Activated CD8-positive, alpha-beta memory T cell treated with anti-CD3 and anti-CD28 coated beads, Interleukin-2, amount 10 ng/mL, durations not matched to agents 7 days and 5 days (primary cell): ENCODE measurements at regions not wholly inside any gene's neighbourhood (a gene's known extent, or its start where the extent isn't known, plus 50 kb on each side); places are given as distances from the start of the nearest gene placed in this dataset.

Source experiments
- ATAC-seq: fragments of 150-1000 bp; cut with Tn5 transposase; one replicate; pipeline ENCODE4 v1.10.0; 2021; ENCODE audit warnings: moderate library complexity
- CTCF ChIA-PET: fragments of 350-600 bp; sonication (Branson Sonifier 250); formaldehyde crosslinking; loops from one replicate; lab custom pipeline; 2021; ENCODE audit warnings: antibody characterized with exemption; lab: Charles Lee
- DNase-seq: peaks from one replicate; pipeline ENCODE4 v3.0.0-alpha.2; 2020
- H3K27ac Mint-ChIP-seq: one replicate; pipeline ENCODE4 v1.8.0; 2021; ENCODE audit warnings: mild to moderate bottlenecking, mixed read lengths
- H3K27me3 Mint-ChIP-seq: one replicate; pipeline ENCODE4 v1.8.0; 2021; ENCODE audit warnings: mixed read lengths
- H3K36me3 Mint-ChIP-seq: one replicate; pipeline ENCODE4 v1.8.0; 2021; ENCODE audit warnings: mild to moderate bottlenecking, mixed read lengths
- H3K4me1 Mint-ChIP-seq: one replicate; pipeline ENCODE4 v1.8.0; 2021; ENCODE audit warnings: mixed read lengths
- H3K4me3 Mint-ChIP-seq: one replicate; pipeline ENCODE4 v1.8.0; 2021; ENCODE audit warnings: mild to moderate bottlenecking, moderate library complexity, mixed read lengths
- H3K9me3 Mint-ChIP-seq: one replicate; pipeline ENCODE4 v1.8.0; 2022; ENCODE audit warnings: low read depth, mixed read lengths

DNA sequence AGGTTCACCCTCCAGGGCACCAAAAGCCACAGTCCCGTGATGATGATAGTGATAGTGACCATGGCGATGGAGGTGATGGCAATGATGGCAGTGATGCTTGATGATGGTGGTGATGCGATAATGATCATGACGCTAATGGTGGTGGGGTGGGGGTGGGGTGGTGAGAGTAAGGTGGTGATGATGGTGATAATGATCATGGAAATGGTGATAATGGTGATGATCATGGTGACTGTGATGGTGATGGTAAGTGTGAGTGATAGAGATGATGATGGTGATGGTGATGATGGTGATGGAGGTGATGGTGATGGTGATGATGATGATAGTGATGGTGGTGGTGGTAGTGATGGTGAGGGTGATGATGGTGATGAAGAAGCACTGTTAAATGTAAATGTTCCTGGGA lies 96.9 kb downstream of the SYNE3 start:
- H3K27me3 Mint-ChIP-seq = no peaks in the 10 kb centered on the region
- H3K4me3 Mint-ChIP-seq = no peak overlapping the region
- H3K9me3 Mint-ChIP-seq = peaks cover 8% of the 10 kb centered on the region
- CTCF ChIA-PET = no interaction called here
- DNase-seq (no peak), ATAC-seq (no peak)
- H3K27ac Mint-ChIP-seq = no peak overlapping the region
- peaks cover 54% of the 10 kb centered on the region for H3K36me3 Mint-ChIP-seq
- no peaks in the 10 kb centered on the region for H3K4me1 Mint-ChIP-seq

DNA sequence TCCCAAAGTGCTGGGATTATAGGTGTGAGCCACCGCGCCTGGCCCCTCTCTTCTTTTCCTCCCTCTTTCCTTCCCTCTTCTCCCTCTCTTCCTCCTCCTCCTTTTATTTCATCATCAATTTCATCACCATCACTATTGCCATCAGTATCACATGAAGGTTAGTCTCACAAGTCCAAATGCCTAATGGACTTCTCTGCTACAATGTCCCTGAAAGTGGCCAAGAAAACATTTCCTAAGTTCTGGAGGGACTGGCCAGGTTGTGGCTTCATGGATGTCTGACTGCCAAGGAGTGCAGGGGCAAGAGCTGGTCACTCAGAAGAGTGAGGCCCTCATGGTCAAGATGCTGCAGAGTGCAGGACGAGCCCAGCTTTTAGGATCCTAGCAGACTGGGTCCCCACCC lies 97.6 kb downstream of the SYNE3 start:
- H3K27ac Mint-ChIP-seq = no peak overlapping the region
- DNase-seq (no peak), ATAC-seq (no peak)
- H3K36me3 Mint-ChIP-seq = peaks cover 52% of the 10 kb centered on the region
- H3K27me3 Mint-ChIP-seq = no peaks in the 10 kb centered on the region
- no peak overlapping the region for H3K4me3 Mint-ChIP-seq
- H3K4me1 Mint-ChIP-seq = no peaks in the 10 kb centered on the region
- peaks cover 8% of the 10 kb centered on the region for H3K9me3 Mint-ChIP-seq
- CTCF ChIA-PET = no interaction called here

DNA sequence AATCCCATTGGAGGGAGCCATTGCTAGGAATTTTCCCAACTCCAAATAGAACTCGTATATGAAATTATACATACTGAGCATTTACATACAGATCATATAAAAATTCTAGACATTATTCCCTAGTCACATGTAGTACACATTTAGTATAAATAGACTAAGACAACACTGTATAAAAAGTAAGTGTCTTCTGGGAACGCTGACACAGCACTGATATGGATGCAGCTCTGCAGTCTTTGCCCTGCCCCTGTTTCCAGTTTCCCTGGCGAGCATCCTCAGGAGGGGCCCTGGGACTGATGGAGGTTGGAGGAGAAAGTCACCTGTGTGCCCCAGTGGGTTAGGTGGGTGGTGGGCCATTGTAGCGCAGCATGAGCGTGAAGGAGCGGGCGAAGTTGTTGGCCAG lies 97.8 kb upstream of the CLMN start:
- no peak overlapping the region for H3K4me3 Mint-ChIP-seq

DNA sequence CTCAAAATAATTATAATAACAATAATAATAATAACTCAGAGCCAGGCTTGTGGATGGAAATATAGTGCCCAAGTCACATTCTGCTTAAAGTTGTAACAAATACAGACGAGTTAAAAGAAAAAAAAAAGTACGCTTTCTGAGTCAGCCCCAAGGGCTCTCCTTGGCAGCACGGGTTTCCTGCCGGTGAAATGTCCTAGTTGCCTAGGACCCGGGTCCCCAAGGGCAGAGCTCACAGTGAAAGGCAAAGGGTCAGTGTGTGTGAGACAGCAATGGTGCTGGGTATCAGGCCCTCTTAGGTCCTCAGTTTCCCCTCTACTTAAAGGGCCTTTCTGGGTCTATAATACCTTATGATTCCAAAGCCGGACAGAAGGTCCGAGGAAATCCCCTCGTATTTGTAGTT lies 96.3 kb upstream of the CLMN start:
- CTCF ChIA-PET = no interaction called here
- Mint-ChIP-seq H3K9me3 (peaks cover 2% of the 10 kb centered on the region), H3K27me3 (no peaks in the 10 kb centered on the region), H3K4me3 (no peak overlapping the region), H3K36me3 (peaks cover 44% of the 10 kb centered on the region), H3K4me1 (no peaks in the 10 kb centered on the region), H3K27ac (no peak overlapping the region)
- ATAC-seq (no peak), DNase-seq (no peak)

More for the DNA sequence above, 97.8 kb upstream of the CLMN start:
- no peaks in the 10 kb centered on the region for H3K4me1 Mint-ChIP-seq
- CTCF ChIA-PET = no interaction called here
- ATAC-seq = no peak
- peaks cover 8% of the 10 kb centered on the region for H3K9me3 Mint-ChIP-seq
- no peak for DNase-seq
- no peak overlapping the region for H3K27ac Mint-ChIP-seq
- H3K27me3 Mint-ChIP-seq = no peaks in the 10 kb centered on the region
- peaks cover 55% of the 10 kb centered on the region for H3K36me3 Mint-ChIP-seq

DNA sequence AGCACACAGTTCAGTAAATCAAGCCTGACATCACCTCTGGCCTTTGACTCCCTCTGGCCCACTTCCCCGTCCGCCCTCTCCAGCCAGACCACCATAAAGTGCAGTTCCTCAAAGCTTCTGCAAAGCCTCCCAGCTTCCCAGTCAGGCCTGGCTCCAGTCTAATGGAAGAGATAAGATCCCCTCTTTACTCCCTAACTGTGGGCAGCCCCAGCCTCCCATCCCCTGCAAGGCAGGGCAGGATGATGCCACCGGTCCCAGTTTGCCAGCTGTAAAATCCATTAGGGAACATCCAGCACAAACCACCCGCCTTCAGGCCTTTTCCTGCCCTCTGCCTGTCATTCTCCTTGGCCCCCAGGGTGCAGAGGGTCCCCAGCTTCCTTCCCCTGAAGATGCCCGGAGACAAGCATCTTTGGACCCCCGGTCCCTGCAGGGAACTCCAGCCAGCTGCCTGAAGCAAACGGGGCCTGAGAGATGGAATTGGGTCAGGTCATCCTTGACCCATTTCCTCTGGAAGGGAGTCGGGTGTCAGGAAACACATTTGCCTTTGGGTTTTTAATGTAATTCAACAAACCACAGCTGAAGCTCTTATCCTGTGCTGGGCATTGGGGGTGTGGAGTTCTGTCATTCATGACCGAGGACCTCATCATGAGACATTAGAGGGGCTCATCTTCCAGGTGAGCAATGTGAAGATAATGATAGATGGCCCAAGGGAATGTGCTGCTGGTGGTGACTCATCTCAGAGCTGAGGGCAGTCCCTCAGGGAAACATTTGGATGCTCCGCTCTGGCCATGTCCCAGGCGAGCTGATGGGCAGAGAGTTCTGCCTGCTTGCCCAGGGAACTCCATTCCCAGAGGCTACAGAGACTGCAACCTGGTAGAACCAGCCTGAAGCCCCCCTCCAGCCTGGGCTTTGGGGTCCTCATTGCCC lies 93.8 kb upstream of the CLMN start:
- H3K27ac Mint-ChIP-seq = no peak overlapping the region
- H3K36me3 Mint-ChIP-seq = peaks cover 27% of the 10 kb centered on the region
- no peak for ATAC-seq
- no peak for DNase-seq
- H3K9me3 Mint-ChIP-seq = no peaks in the 10 kb centered on the region
- H3K27me3 Mint-ChIP-seq = no peaks in the 10 kb centered on the region
- no peaks in the 10 kb centered on the region for H3K4me1 Mint-ChIP-seq
- no peak overlapping the region for H3K4me3 Mint-ChIP-seq
- CTCF ChIA-PET = no interaction called here

DNA sequence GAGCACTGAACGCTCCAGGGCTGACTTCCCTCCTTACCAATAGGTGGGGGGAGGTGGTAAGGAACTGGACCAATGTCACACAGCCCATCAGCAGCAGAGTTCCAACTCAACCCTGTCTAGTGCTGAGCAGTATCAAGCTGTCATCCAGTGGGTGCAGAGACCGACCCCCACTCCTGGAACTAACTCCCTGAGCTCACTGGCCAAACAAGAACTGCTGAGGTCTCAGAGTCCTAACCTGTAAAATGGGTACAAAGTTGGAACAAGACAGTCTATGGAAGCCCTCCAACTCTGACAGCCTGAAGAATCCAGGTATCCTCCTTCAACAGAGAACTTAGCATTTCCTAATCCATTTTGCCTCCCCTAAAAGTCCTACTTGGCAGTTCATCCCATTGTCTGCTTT lies 91.1 kb upstream of the CLMN start:
- DNase-seq (no peak), ATAC-seq (no peak)
- H3K27ac Mint-ChIP-seq = no peak overlapping the region
- CTCF ChIA-PET = no interaction called here
- no peaks in the 10 kb centered on the region for H3K9me3 Mint-ChIP-seq
- H3K4me3 Mint-ChIP-seq = no peak overlapping the region
- H3K36me3 Mint-ChIP-seq = peaks cover 23% of the 10 kb centered on the region
- H3K27me3 Mint-ChIP-seq = no peaks in the 10 kb centered on the region
- no peaks in the 10 kb centered on the region for H3K4me1 Mint-ChIP-seq

DNA sequence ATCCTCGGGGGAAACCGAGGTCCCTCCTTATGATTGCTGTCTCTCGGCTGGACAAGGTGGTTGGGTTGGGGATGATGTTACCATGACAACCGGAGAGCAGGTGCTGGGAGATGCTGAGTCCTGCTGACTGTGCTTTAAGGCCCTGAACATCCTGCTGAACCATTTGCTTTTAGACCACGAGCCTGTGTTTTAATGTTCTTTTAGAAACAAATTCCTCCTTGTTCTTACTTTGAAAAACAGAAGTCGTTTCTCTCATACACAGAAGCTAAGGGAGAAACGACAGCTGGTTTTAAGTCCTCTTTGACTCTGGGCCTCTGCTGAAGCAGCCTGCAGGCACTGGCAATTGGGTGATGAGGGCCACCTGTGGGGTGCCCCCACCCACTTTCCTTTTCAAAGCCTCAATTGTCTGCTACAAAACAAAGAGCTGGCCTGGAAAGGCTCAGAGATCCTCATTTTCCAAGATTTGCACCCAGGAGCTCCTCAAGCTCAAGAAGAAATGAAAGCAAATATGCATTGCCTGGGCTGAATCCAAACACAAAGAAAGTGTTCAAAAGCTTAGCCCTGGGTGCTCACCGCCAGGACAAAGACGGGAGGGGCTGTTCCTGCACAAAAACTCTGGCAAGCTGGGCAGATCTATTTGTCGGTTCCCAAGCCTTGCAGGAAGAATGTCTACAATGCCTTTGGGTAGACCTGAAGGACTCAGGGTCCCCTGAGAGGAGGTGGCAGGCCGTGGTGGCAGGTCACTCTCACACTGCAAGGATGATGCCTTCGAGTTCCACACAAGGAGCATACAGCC lies 90.0 kb upstream of the CLMN start:
- DNase-seq (no peak), ATAC-seq (no peak)
- no peaks in the 10 kb centered on the region for H3K27me3 Mint-ChIP-seq
- no peak overlapping the region for H3K4me3 Mint-ChIP-seq
- no peak overlapping the region for H3K27ac Mint-ChIP-seq
- peaks cover 21% of the 10 kb centered on the region for H3K36me3 Mint-ChIP-seq
- CTCF ChIA-PET = no interaction called here
- no peaks in the 10 kb centered on the region for H3K9me3 Mint-ChIP-seq
- no peaks in the 10 kb centered on the region for H3K4me1 Mint-ChIP-seq

DNA sequence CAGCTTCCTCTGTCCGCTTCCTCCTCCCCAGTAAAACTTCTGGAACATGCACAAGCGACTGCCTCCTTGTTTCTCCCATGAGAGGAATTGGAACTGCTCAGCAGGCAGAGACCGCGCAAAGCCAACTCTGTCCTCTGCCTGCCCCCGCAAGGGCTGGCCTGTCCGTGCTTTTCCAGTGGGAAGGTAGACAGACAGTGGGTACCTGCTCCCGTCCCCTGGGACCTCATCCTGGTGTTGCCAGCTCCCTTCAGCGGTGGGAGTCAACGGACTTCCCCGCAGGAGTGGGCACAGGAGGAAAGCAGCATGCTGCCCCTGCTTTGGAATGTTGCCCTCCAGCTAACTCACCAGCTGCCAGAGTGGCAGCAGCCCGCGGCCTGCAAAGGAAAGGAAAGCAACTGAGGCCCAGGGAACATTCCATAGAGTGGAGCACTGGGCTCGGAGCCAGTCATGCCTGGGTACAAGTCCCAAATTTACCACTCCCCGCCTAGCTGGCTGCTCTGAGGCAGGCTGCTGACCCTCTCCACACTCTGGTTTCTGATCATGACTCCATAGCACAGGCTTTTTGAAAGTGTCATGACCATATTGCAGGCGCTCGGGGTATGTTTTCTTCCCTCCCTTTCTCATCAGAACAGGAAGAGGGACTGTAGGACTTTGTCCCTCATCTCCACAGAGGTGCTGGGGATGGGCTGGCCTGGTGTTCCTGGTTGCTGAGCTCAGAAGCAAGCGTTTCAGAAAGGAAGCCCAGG lies 89.2 kb upstream of the CLMN start:
- Mint-ChIP-seq H3K4me3 (no peak overlapping the region), H3K27ac (no peak overlapping the region), H3K36me3 (peaks cover 19% of the 10 kb centered on the region), H3K9me3 (no peaks in the 10 kb centered on the region), H3K4me1 (no peaks in the 10 kb centered on the region), H3K27me3 (no peaks in the 10 kb centered on the region)
- ATAC-seq (no peak), DNase-seq (no peak)
- CTCF ChIA-PET = no interaction called here

DNA sequence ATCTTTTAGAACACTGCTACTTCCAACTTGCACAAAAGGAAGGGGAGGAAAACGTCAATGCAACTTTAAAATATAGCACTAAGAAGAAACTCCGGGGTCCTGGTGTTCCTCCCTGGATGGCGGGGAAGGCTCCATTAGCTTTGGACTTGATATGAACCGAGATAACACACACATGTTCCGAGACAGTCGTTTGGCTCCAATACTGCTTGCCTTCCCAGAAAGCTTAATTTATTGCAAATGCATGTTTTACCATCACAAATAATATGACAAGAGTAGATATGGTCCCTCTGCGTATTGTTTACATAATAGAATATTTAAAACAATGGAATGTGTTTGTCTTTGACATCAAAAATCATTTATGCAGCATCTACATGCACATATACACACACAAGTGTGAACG lies 87.6 kb upstream of the CLMN start:
- Mint-ChIP-seq H3K27ac (no peak overlapping the region), H3K9me3 (no peaks in the 10 kb centered on the region), H3K4me3 (no peak overlapping the region), H3K36me3 (peaks cover 10% of the 10 kb centered on the region), H3K4me1 (no peaks in the 10 kb centered on the region), H3K27me3 (no peaks in the 10 kb centered on the region)
- CTCF ChIA-PET = no interaction called here
- ATAC-seq (no peak), DNase-seq (no peak)

DNA sequence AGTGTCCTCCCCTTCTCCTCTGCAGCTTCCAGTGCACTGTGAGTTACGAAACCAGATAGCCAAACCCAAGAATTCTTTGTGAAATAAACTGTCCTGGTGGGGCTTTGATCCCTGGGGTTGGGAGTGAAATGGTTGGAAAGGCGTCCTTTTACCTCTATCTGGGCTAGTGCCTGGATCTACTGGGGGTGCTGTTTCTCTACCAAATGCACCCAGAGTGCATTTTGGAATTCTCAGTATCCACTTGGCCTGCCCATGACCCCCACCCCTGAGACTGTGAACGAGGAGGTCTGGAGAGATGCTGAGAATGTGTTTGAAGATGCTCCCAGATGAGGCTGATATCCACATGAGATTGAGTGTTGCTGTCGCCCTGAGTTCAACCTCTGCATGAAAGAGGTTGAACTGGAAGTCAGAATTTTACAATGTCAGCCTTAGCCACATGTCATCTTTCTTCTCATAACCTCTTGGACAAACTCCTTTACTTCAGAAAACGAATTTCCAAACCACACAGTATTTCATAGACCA lies 87.1 kb upstream of the CLMN start:
- CTCF ChIA-PET = no interaction called here
- Mint-ChIP-seq H3K36me3 (peaks cover 8% of the 10 kb centered on the region), H3K9me3 (no peaks in the 10 kb centered on the region)

DNA sequence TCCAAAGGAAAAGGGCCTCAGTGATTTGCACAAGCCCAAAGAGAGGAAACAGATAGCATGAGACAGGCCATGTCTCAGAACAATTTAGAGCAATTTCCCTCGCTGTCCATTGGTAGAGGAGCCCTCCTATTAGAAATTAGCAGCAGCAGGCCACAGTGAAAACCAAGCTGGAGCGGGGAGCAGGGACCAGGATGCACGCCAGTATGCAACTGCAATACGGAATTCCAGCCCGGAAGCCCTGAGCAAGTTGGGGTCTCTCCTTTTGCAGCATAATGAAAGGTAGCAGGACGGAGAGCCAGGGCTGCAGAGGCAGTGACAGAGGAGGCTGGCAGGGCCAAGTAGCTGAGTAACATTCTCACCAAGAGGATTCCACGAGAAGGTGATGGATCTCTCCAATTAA lies 84.9 kb upstream of the CLMN start:
- CTCF ChIA-PET = no interaction called here
- no peak for ATAC-seq
- no peaks in the 10 kb centered on the region for H3K4me1 Mint-ChIP-seq
- H3K9me3 Mint-ChIP-seq = no peaks in the 10 kb centered on the region
- H3K36me3 Mint-ChIP-seq = peaks cover 6% of the 10 kb centered on the region
- H3K4me3 Mint-ChIP-seq = no peak overlapping the region
- H3K27me3 Mint-ChIP-seq = no peaks in the 10 kb centered on the region
- no peak overlapping the region for H3K27ac Mint-ChIP-seq
- DNase-seq = no peak

More for the DNA sequence above, 87.1 kb upstream of the CLMN start:
- Mint-ChIP-seq H3K4me1 (no peaks in the 10 kb centered on the region), H3K27ac (no peak overlapping the region), H3K4me3 (no peak overlapping the region), H3K27me3 (no peaks in the 10 kb centered on the region)
- no peak for DNase-seq
- ATAC-seq = no peak

DNA sequence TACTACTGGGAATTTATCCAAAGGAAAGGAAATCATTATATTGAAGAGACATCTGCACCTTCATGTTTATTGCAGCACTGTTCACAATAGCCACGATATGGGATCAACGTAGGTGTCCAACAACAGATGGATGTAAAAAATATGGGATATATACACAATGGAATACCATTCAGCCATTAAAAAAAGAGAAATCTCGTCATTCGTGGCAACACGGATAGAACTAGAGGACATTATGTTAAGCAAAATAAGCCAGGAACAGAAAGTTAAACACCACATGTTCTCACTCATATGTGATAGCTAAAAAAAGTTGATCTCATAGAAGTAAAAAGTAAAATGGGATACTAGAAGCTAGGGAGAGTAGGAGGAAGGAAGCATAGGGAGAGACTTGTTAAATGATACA lies 82.9 kb upstream of the CLMN start:
- ATAC-seq = no peak
- Mint-ChIP-seq H3K4me1 (no peaks in the 10 kb centered on the region), H3K9me3 (no peaks in the 10 kb centered on the region), H3K27ac (no peak overlapping the region), H3K36me3 (no peaks in the 10 kb centered on the region), H3K4me3 (no peak overlapping the region), H3K27me3 (no peaks in the 10 kb centered on the region)
- CTCF ChIA-PET = no interaction called here
- no peak for DNase-seq

DNA sequence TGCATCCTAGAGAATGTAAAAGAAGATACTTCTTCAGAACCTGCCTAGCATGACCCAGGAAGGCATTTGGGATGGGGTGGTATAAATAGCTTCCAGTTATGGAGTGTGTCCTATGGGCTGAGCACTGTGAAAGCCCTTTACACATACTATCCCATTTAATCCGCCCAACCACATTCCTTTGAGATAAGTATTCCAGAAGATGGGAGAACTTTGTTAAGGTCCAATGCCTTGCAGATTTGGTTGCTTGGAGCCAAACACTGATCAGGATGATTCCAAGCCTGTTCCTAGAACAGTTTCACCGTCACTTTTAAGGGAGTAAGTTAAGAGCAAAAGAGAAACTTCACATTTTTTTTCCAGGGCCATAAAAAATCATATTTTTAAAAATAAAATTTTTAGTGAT lies 82.5 kb upstream of the CLMN start:
- no peaks in the 10 kb centered on the region for H3K9me3 Mint-ChIP-seq
- no peaks in the 10 kb centered on the region for H3K4me1 Mint-ChIP-seq
- H3K27me3 Mint-ChIP-seq = no peaks in the 10 kb centered on the region
- DNase-seq (no peak), ATAC-seq (no peak)
- no peaks in the 10 kb centered on the region for H3K36me3 Mint-ChIP-seq
- CTCF ChIA-PET = no interaction called here
- no peak overlapping the region for H3K27ac Mint-ChIP-seq
- H3K4me3 Mint-ChIP-seq = no peak overlapping the region
